ENCODE measurements at regions not wholly inside any gene's neighbourhood (a gene's known extent, or its start where the extent isn't known, plus 50 kb on each side); places are given as distances from the start of the nearest gene placed in this dataset.
A peak's percentile ranks its signal among the peaks of the same experiment; 100 is the strongest.

DNA sequence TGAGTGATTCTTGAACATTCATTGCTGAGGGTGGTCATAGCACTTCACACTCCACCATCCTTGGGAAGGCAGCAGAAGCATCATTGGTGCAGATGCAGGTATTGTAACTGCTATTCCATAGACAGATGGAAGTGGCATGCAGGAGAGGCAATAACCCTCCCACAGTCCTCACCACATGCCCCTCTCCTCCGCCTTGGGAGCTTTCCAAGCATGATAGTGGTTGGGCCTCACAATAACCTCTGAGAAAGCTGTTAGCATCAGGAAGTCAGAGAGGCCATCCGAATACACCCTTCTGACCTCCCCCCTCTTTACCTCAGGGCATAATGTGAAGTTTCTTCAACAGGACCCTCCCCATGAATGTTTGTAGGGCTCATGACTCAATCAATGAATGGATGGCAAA is 177.9 kb downstream of the KATNAL1 start:
- no peak for TF ChIP-seq CTCF (IDR thresholded peaks at IDR 0.05; ENCODE audit: low read depth, low read length, missing control alignments)
- no peak overlapping the region for H3K4me3 ChIP-seq (ENCODE audit: low read depth, low read length)
- no peak for DNase-seq (ENCODE audit: low read depth)
- in situ Hi-C loops (cut with HindIII; ENCODE audit: low sequenced_read_pairs): no loop called here

GRCh38 chr13:30128591-30128990 is 178.8 kb downstream of the KATNAL1 start:
- DNase-seq (ENCODE audit: low read depth): no peak
- in situ Hi-C loops (cut with HindIII; ENCODE audit: low sequenced_read_pairs): no loop called here
- TF ChIP-seq CTCF (IDR thresholded peaks at IDR 0.05; ENCODE audit: low read depth, low read length, missing control alignments): no peak
- no peak overlapping the region for H3K4me3 ChIP-seq (ENCODE audit: low read depth, low read length)

DNA sequence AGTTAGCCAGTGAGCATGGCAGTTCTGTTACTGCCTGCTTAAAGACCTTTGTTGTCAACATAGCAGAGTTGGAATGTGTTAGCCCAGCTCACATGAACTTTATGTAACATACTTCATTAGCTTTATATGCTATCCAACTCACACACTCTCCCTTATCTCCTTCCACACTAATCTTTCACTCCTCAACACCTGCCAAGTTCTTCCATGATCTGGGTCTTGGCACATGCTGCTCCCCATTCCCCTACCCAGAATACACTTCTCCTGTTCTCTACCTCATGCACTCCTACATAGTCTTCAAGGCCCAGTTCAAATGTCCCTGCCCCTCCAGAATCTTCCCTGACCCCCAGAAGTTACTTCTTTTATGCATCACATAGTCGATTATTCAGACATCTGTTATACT is 179.3 kb downstream of the KATNAL1 start:
- in situ Hi-C loops (cut with HindIII; ENCODE audit: low sequenced_read_pairs): no loop called here
- no peak for DNase-seq (ENCODE audit: low read depth)
- H3K4me3 ChIP-seq (ENCODE audit: low read depth, low read length): no peak overlapping the region
- no peak for TF ChIP-seq CTCF (IDR thresholded peaks at IDR 0.05; ENCODE audit: low read depth, low read length, missing control alignments)

- in situ Hi-C loops (cut with HindIII; ENCODE audit: low sequenced_read_pairs): no loop called here
Observed at GRCh38 chr13:30126903-30127428, 180.4 kb downstream of the KATNAL1 start.

GRCh38 chr13:30125422-30126073 is 181.8 kb downstream of the KATNAL1 start:
- no peak for TF ChIP-seq CTCF (IDR thresholded peaks at IDR 0.05; ENCODE audit: low read depth, low read length, missing control alignments)
- peak; percentile 89 for DNase-seq (ENCODE audit: low read depth)

More at GRCh38 chr13:30126903-30127428, 180.4 kb downstream of the KATNAL1 start:
- no peak for DNase-seq (ENCODE audit: low read depth)
- no peak for TF ChIP-seq CTCF (IDR thresholded peaks at IDR 0.05; ENCODE audit: low read depth, low read length, missing control alignments)
- H3K4me3 ChIP-seq (ENCODE audit: low read depth, low read length): no peak overlapping the region

DNA sequence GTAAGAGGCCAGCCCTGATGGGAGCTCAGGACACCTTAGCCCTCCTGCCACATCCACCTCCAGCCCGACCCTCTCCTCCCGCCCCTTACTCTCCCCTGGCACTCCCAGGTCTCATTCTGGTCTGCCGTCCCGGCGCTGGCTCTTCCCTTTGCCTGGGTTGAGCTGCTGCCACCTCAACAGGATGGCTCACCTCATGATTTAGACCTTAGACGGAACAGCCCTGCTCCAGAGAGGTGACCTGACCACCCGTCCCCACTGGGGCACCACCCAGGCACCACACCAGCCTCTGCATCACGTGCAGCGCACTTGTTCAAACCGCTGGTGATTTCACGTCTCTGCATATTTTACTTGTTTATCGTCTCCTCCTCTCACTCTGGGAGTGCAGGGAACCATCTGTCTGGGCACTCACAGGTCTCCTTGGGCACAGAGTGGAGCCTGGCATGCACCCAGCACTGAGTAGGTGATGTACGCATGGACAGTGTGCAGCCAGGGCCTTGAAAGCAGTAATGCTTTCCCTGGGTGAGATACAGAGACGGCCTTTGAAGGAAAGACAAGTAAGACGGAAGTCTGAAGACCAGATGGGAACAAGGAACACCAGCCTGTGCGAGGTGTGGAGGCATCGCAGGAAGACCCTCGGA is 183.1 kb downstream of the KATNAL1 start:
- no peak overlapping the region for H3K4me3 ChIP-seq (ENCODE audit: low read depth, low read length)
- no peak for DNase-seq (ENCODE audit: low read depth)
- no peak for TF ChIP-seq CTCF (IDR thresholded peaks at IDR 0.05; ENCODE audit: low read depth, low read length, missing control alignments)
- in situ Hi-C loops (cut with HindIII; ENCODE audit: low sequenced_read_pairs): no loop called here

More at GRCh38 chr13:30125422-30126073, 181.8 kb downstream of the KATNAL1 start:
- H3K4me3 ChIP-seq (ENCODE audit: low read depth, low read length): no peak overlapping the region
- in situ Hi-C loops (cut with HindIII; ENCODE audit: low sequenced_read_pairs): no loop called here
